NCI-H510A treated with DMSO at 0.1 percent for 48 hours (cell line): ENCODE measurements at regions not wholly inside any gene's neighbourhood (a gene's known extent, or its start where the extent isn't known, plus 50 kb on each side); places are given as distances from the start of the nearest gene placed in this dataset.
"Not testable (repeated sequence)": the region's sequence is repeated elsewhere in the genome, so short reads cannot be mapped to it uniquely, and the experiment has no call there.

Source experiments
- DNase-seq: peaks from one replicate; lab custom pipeline; 2025; lab: John Stamatoyannopoulos, UW

GRCh38 chr17:62196587-62196986 lies 131.5 kb upstream of the MED13 start:
- DNase-seq, result not testable (repeated sequence)

GRCh38 chr17:62194401-62194800 lies 129.3 kb upstream of the MED13 start:
- DNase-seq, result no peak

- DNase-seq, result no peak
Observed at GRCh38 chr17:62193249-62193648, 128.2 kb upstream of the MED13 start.

GRCh38 chr17:62191390-62192361 lies 126.6 kb upstream of the MED13 start:
- DNase-seq, result no peak

GRCh38 chr17:62189377-62189776 lies 124.3 kb upstream of the MED13 start:
- DNase-seq, result no peak

GRCh38 chr17:62188713-62189112 lies 123.6 kb upstream of the MED13 start:
- DNase-seq, result no peak

- DNase-seq, result no peak
Observed at GRCh38 chr17:62187681-62188080, 122.6 kb upstream of the MED13 start.

GRCh38 chr17:62186841-62187240 lies 121.8 kb upstream of the MED13 start:
- DNase-seq, result no peak

GRCh38 chr17:62180772-62181171 lies 115.7 kb upstream of the MED13 start:
- DNase-seq, result no peak

- no peak for DNase-seq
Observed at GRCh38 chr17:62179525-62180161, 114.6 kb upstream of the MED13 start.

- DNase-seq, result no peak
Observed at GRCh38 chr17:62178579-62178978, 113.5 kb upstream of the MED13 start.

GRCh38 chr17:62172492-62173291 lies 107.6 kb upstream of the MED13 start:
- no peak for DNase-seq

- DNase-seq, result no peak
Observed at GRCh38 chr17:62167076-62167475, 102.0 kb upstream of the MED13 start.

GRCh38 chr17:62164747-62165722 lies 100.0 kb upstream of the MED13 start:
- peak; percentile 18 for DNase-seq

- peak; percentile 66 for DNase-seq
Observed at GRCh38 chr17:62163847-62164246, 98.8 kb upstream of the MED13 start.

GRCh38 chr17:62162898-62163297 lies 97.8 kb upstream of the MED13 start:
- DNase-seq, result no peak

- no peak for DNase-seq
Observed at GRCh38 chr17:62161405-62162148, 96.5 kb upstream of the MED13 start.

- DNase-seq, result no peak
Observed at GRCh38 chr17:62160816-62161215, 95.7 kb upstream of the MED13 start.

- no peak for DNase-seq
Observed at GRCh38 chr17:62159994-62160393, 94.9 kb upstream of the MED13 start.

GRCh38 chr17:62156949-62157348 lies 91.9 kb upstream of the MED13 start:
- no peak for DNase-seq

- DNase-seq, result no peak
Observed at GRCh38 chr17:62154909-62155308, 89.8 kb upstream of the MED13 start.
